Hepatocyte (in vitro differentiated cells): ENCODE measurements at regions not wholly inside any gene's neighbourhood (a gene's known extent, or its start where the extent isn't known, plus 50 kb on each side); places are given as distances from the start of the nearest gene placed in this dataset.

ENCODE experiments used
- EZH2 ChIP-seq: fragments of 200-600 bp; sonication (generic); IDR thresholded peaks from 2 replicates; pipeline ENCODE4 v1.6.1; 2016; ENCODE audit warnings: antibody characterized with exemption, mild to moderate bottlenecking, borderline replicate concordance
- EZH2phosphoT487 ChIP-seq: fragments of 200-600 bp; sonication (generic); IDR thresholded peaks from one replicate; pipeline ENCODE4 v1.6.1; 2018; ENCODE audit warnings: antibody characterized with exemption, mild to moderate bottlenecking, low read depth, moderate library complexity; ENCODE audit not compliant: unreplicated experiment, severe bottlenecking
- TF ChIP-seq, protein P1 (sequence below): fragments of 200-600 bp; sonication (generic); IDR thresholded peaks from 2 replicates; pipeline ENCODE4 v1.5.1; 2016; ENCODE audit warnings: antibody characterized with exemption, mild to moderate bottlenecking; ENCODE audit not compliant: poor library complexity

DNA sequence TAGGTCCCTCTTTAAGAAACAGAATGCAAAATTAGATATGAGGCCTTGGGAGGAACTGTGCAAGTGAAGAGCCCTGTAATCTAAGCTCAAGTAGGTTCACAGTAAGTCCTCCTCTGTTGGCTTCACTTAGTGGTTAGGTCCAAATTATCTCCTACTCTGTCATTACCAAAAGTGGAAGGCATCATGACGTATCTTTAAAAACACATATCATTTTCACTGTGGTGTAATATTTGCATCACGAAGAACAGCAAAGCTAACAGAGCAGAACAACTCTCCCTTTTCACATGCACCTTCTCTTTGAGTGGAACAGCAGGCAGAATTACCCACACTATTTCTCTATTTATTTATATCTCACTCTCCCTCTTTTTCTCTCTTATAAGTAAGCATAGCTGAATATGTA is 240.5 kb upstream of the CCNH start:
- TF ChIP-seq EZH2phosphoT487 (no peak), EZH2 (no peak)
- TF ChIP-seq, protein P1, sequence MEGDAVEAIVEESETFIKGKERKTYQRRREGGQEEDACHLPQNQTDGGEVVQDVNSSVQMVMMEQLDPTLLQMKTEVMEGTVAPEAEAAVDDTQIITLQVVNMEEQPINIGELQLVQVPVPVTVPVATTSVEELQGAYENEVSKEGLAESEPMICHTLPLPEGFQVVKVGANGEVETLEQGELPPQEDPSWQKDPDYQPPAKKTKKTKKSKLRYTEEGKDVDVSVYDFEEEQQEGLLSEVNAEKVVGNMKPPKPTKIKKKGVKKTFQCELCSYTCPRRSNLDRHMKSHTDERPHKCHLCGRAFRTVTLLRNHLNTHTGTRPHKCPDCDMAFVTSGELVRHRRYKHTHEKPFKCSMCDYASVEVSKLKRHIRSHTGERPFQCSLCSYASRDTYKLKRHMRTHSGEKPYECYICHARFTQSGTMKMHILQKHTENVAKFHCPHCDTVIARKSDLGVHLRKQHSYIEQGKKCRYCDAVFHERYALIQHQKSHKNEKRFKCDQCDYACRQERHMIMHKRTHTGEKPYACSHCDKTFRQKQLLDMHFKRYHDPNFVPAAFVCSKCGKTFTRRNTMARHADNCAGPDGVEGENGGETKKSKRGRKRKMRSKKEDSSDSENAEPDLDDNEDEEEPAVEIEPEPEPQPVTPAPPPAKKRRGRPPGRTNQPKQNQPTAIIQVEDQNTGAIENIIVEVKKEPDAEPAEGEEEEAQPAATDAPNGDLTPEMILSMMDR, result no peak
